CD4-positive, alpha-beta memory T cell (primary cell): ENCODE measurements at regions not wholly inside any gene's neighbourhood (a gene's known extent, or its start where the extent isn't known, plus 50 kb on each side); places are given as distances from the start of the nearest gene placed in this dataset.

Experiments
- CTCF ChIA-PET: fragments of 350-600 bp; sonication (Branson Sonifier 250); formaldehyde crosslinking; loops from one replicate; lab custom pipeline; 2021; ENCODE audit warnings: inconsistent platforms; ENCODE audit not compliant: partially characterized antibody; lab: Charles Lee
- POLR2A ChIA-PET: fragments of 350-600 bp; sonication (Branson Sonifier 250); formaldehyde crosslinking; loops from one replicate; lab custom pipeline; 2021; ENCODE audit not compliant: partially characterized antibody; lab: Charles Lee
- DNase-seq, 5 donors: peaks; one replicate each; pipeline versions ENCODE4 v3.0.0 to v3.0.0-alpha.2; 2020 to 2022; ENCODE audit warnings: mixed read lengths in 1 of 5
- H3K27ac ChIP-seq: one replicate; pipeline ENCODE4 v1.7.0; 2013; ENCODE audit warnings: low read depth, low read length
- H3K27me3 ChIP-seq: 2 replicates; pipeline ENCODE4 v1.7.0; 2013; ENCODE audit warnings: mild to moderate bottlenecking, low read length, moderate library complexity; ENCODE audit not compliant: insufficient read depth
- H3K36me3 ChIP-seq: 2 replicates; pipeline ENCODE4 v1.7.0; 2013; ENCODE audit warnings: mild to moderate bottlenecking, low read length, moderate library complexity; ENCODE audit not compliant: insufficient read depth
- H3K4me1 ChIP-seq: 2 replicates; pipeline ENCODE4 v1.7.0; 2013; ENCODE audit warnings: mild to moderate bottlenecking, low read length, moderate library complexity; ENCODE audit not compliant: insufficient read depth
- H3K4me3 ChIP-seq, 2 donors: one replicate each; pipeline ENCODE4 v1.7.0; 2013; ENCODE audit warnings: low read length in 2 of 2, mild to moderate bottlenecking in 1 of 2
- H3K9me3 ChIP-seq, 2 donors: one replicate each; pipeline ENCODE4 v1.7.0; 2013; ENCODE audit warnings: low read length in 2 of 2, control low read depth in 1 of 2; ENCODE audit not compliant: control insufficient read depth in 1 of 2
- H3K27ac Mint-ChIP-seq, 7 donors: one replicate each; pipeline ENCODE4 v1.8.0; 2020 to 2021; ENCODE audit warnings: mixed read lengths in 7 of 7, mild to moderate bottlenecking in 6 of 7, inconsistent platforms in 3 of 7, moderate library complexity in 3 of 7
- H3K27me3 Mint-ChIP-seq, 2 donors: one replicate each; pipeline ENCODE4 v1.8.0; 2020 to 2021; ENCODE audit warnings: mixed read lengths in 2 of 2
- H3K36me3 Mint-ChIP-seq, 2 donors: one replicate each; pipeline ENCODE4 v1.8.0; 2020 to 2021; ENCODE audit warnings: mixed read lengths in 2 of 2, inconsistent platforms in 1 of 2, mild to moderate bottlenecking in 1 of 2
- H3K4me1 Mint-ChIP-seq, 4 donors: one replicate each; pipeline ENCODE4 v1.8.0; 2020 to 2021; ENCODE audit warnings: mixed read lengths in 4 of 4, mild to moderate bottlenecking in 1 of 4
- H3K4me3 Mint-ChIP-seq, 8 donors: one replicate each; pipeline ENCODE4 v1.8.0; 2020 to 2021; ENCODE audit warnings: mixed read lengths in 8 of 8, mild to moderate bottlenecking in 7 of 8, moderate library complexity in 6 of 8, inconsistent platforms in 3 of 8
- H3K9me3 Mint-ChIP-seq, 8 donors: one replicate each; pipeline ENCODE4 v1.8.0; 2020 to 2021; ENCODE audit warnings: mixed read lengths in 8 of 8, mild to moderate bottlenecking in 5 of 8, inconsistent platforms in 3 of 8, moderate library complexity in 1 of 8
- intact Hi-C: fragments of 100-400 bp; cut with micrococcal nuclease; formaldehyde crosslinking; loops from one replicate; pipeline ENCODE4 v1.15.1; 2023

- Mint-ChIP-seq H3K4me1 (no peaks in the 10 kb centered on the region), H3K9me3 (peaks cover 0 to 14% (median 12%) of the 10 kb centered on the region in 8 donors), H3K27me3 (peaks cover 4% of the 10 kb centered on the region in 2 donors), H3K27ac (no peak overlapping the region), H3K4me3 (no peak overlapping the region), H3K36me3 (no peaks in the 10 kb centered on the region)
- Histone ChIP-seq H3K27me3 (no peaks in the 10 kb centered on the region), H3K36me3 (no peaks in the 10 kb centered on the region), H3K27ac (no peak overlapping the region), H3K4me3 (no peak overlapping the region), H3K4me1 (no peaks in the 10 kb centered on the region), H3K9me3 (peaks cover 0 to 3% of the 10 kb centered on the region in 2 donors)
- ChIA-PET CTCF (no interaction called here), POLR2A (no interaction called here)
- intact Hi-C loops = no loop called here
- no peak for DNase-seq
Measured at GRCh38 chr10:131803860-131804425, 96.9 kb upstream of the PPP2R2D start.

GRCh38 chr10:131804551-131805295 lies 96.1 kb upstream of the PPP2R2D start:
- no peaks in the 10 kb centered on the region for H3K36me3 Mint-ChIP-seq
- no peaks in the 10 kb centered on the region for H3K4me1 Mint-ChIP-seq
- peaks cover 0 to 7% (median 6%) of the 10 kb centered on the region in 8 donors for H3K9me3 Mint-ChIP-seq
- CTCF ChIA-PET = no interaction called here
- DNase-seq = no peak
- POLR2A ChIA-PET = no interaction called here
- Histone ChIP-seq H3K36me3 (no peaks in the 10 kb centered on the region), H3K9me3 (no peaks in the 10 kb centered on the region), H3K27ac (no peak overlapping the region), H3K4me1 (no peaks in the 10 kb centered on the region), H3K27me3 (no peaks in the 10 kb centered on the region), H3K4me3 (no peak overlapping the region)
- H3K27ac Mint-ChIP-seq = no peak overlapping the region
- intact Hi-C loops = no loop called here
- H3K27me3 Mint-ChIP-seq = peaks cover 2 to 4% of the 10 kb centered on the region in 2 donors
- no peak overlapping the region for H3K4me3 Mint-ChIP-seq

- ChIA-PET CTCF (no interaction called here), POLR2A (no interaction called here)
- DNase-seq = no peak
- Mint-ChIP-seq H3K9me3 (no peaks in the 10 kb centered on the region), H3K27me3 (peaks cover 2 to 4% of the 10 kb centered on the region in 2 donors), H3K27ac (no peak overlapping the region), H3K4me3 (no peak overlapping the region), H3K36me3 (no peaks in the 10 kb centered on the region), H3K4me1 (no peaks in the 10 kb centered on the region)
- intact Hi-C loops = no loop called here
- Histone ChIP-seq H3K36me3 (no peaks in the 10 kb centered on the region), H3K4me3 (no peak overlapping the region), H3K4me1 (no peaks in the 10 kb centered on the region), H3K27me3 (no peaks in the 10 kb centered on the region), H3K9me3 (no peaks in the 10 kb centered on the region), H3K27ac (no peak overlapping the region)
Measured at GRCh38 chr10:131805696-131806095, 95.1 kb upstream of the PPP2R2D start.

- Mint-ChIP-seq H3K36me3 (no peaks in the 10 kb centered on the region), H3K27ac (no peak overlapping the region), H3K9me3 (no peaks in the 10 kb centered on the region), H3K27me3 (peaks cover 2 to 4% of the 10 kb centered on the region in 2 donors), H3K4me3 (no peak overlapping the region), H3K4me1 (no peaks in the 10 kb centered on the region)
- H3K36me3 ChIP-seq = no peaks in the 10 kb centered on the region
- no peak overlapping the region for H3K4me3 ChIP-seq
- H3K27me3 ChIP-seq = no peaks in the 10 kb centered on the region
- CTCF ChIA-PET = no interaction called here
- DNase-seq = no peak
- H3K4me1 ChIP-seq = no peaks in the 10 kb centered on the region
- POLR2A ChIA-PET = no interaction called here
- no peak overlapping the region for H3K27ac ChIP-seq
- H3K9me3 ChIP-seq = no peaks in the 10 kb centered on the region
- intact Hi-C loops = no loop called here
Measured at GRCh38 chr10:131806146-131806545, 94.7 kb upstream of the PPP2R2D start.

GRCh38 chr10:131806646-131807317 lies 94.0 kb upstream of the PPP2R2D start:
- H3K4me3 ChIP-seq = no peak overlapping the region
- Mint-ChIP-seq H3K9me3 (no peaks in the 10 kb centered on the region), H3K4me3 (no peak overlapping the region), H3K4me1 (no peaks in the 10 kb centered on the region), H3K27ac (peak overlapping the region in 1 of 7 donors; percentile 31), H3K36me3 (no peaks in the 10 kb centered on the region), H3K27me3 (peaks cover 4 to 6% of the 10 kb centered on the region in 2 donors)
- no peaks in the 10 kb centered on the region for H3K36me3 ChIP-seq
- POLR2A ChIA-PET = no interaction called here
- DNase-seq = no peak
- intact Hi-C loops = no loop called here
- H3K9me3 ChIP-seq = no peaks in the 10 kb centered on the region
- H3K27ac ChIP-seq = no peak overlapping the region
- H3K4me1 ChIP-seq = no peaks in the 10 kb centered on the region
- H3K27me3 ChIP-seq = no peaks in the 10 kb centered on the region
- CTCF ChIA-PET = no interaction called here

GRCh38 chr10:131808370-131808930 lies 92.4 kb upstream of the PPP2R2D start:
- Histone ChIP-seq H3K27me3 (no peaks in the 10 kb centered on the region), H3K36me3 (no peaks in the 10 kb centered on the region), H3K4me1 (no peaks in the 10 kb centered on the region), H3K27ac (no peak overlapping the region), H3K4me3 (no peak overlapping the region), H3K9me3 (no peaks in the 10 kb centered on the region)
- ChIA-PET CTCF (no interaction called here), POLR2A (no interaction called here)
- Mint-ChIP-seq H3K27ac (no peak overlapping the region), H3K4me1 (no peaks in the 10 kb centered on the region), H3K27me3 (peaks cover 4 to 9% of the 10 kb centered on the region in 2 donors), H3K36me3 (no peaks in the 10 kb centered on the region), H3K4me3 (no peak overlapping the region), H3K9me3 (no peaks in the 10 kb centered on the region)
- intact Hi-C loops = no loop called here
- DNase-seq = no peak

GRCh38 chr10:131810036-131810804 lies 90.6 kb upstream of the PPP2R2D start:
- DNase-seq = no peak
- Mint-ChIP-seq H3K4me3 (no peak overlapping the region), H3K27me3 (peaks cover 6 to 13% of the 10 kb centered on the region in 2 donors), H3K4me1 (no peaks in the 10 kb centered on the region), H3K27ac (no peak overlapping the region), H3K9me3 (peaks cover 0 to 2% (median 0%) of the 10 kb centered on the region in 8 donors), H3K36me3 (no peaks in the 10 kb centered on the region)
- Histone ChIP-seq H3K4me1 (no peaks in the 10 kb centered on the region), H3K4me3 (no peak overlapping the region), H3K36me3 (no peaks in the 10 kb centered on the region), H3K9me3 (no peaks in the 10 kb centered on the region), H3K27ac (no peak overlapping the region), H3K27me3 (no peaks in the 10 kb centered on the region)
- intact Hi-C loops = no loop called here
- ChIA-PET CTCF (no interaction called here), POLR2A (no interaction called here)
